ENCODE measurements at regions not wholly inside any gene's neighbourhood (a gene's known extent, or its start where the extent isn't known, plus 50 kb on each side); places are given as distances from the start of the nearest gene placed in this dataset.

- Mint-ChIP-seq H3K27me3 (ENCODE audit: low read depth) (no peaks in the 10 kb centered on the region), H3K4me1 (no peaks in the 10 kb centered on the region), H3K4me3 (no peak overlapping the region), H3K9me3 (peaks cover 4% of the 10 kb centered on the region; the same call in 1 of the 2 replicates), H3K36me3 (no peaks in the 10 kb centered on the region), H3K27ac (no peak overlapping the region)
- TF ChIP-seq, protein P1, sequence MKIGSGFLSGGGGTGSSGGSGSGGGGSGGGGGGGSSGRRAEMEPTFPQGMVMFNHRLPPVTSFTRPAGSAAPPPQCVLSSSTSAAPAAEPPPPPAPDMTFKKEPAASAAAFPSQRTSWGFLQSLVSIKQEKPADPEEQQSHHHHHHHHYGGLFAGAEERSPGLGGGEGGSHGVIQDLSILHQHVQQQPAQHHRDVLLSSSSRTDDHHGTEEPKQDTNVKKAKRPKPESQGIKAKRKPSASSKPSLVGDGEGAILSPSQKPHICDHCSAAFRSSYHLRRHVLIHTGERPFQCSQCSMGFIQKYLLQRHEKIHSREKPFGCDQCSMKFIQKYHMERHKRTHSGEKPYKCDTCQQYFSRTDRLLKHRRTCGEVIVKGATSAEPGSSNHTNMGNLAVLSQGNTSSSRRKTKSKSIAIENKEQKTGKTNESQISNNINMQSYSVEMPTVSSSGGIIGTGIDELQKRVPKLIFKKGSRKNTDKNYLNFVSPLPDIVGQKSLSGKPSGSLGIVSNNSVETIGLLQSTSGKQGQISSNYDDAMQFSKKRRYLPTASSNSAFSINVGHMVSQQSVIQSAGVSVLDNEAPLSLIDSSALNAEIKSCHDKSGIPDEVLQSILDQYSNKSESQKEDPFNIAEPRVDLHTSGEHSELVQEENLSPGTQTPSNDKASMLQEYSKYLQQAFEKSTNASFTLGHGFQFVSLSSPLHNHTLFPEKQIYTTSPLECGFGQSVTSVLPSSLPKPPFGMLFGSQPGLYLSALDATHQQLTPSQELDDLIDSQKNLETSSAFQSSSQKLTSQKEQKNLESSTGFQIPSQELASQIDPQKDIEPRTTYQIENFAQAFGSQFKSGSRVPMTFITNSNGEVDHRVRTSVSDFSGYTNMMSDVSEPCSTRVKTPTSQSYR (CRISPR knock-in tag; IDR thresholded peaks at IDR 0.05) = no peak
- TF ChIP-seq, protein P2, sequence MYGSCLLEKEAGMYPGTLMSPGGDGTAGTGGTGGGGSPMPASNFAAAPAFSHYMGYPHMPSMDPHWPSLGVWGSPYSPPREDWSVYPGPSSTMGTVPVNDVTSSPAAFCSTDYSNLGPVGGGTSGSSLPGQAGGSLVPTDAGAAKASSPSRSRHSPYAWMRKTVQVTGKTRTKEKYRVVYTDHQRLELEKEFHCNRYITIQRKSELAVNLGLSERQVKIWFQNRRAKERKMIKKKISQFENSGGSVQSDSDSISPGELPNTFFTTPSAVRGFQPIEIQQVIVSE (CRISPR knock-in tag; IDR thresholded peaks at IDR 0.05; ENCODE audit: borderline replicate concordance) = no peak
- TF ChIP-seq ZNF317 (CRISPR knock-in tag; IDR thresholded peaks at IDR 0.05; ENCODE audit: borderline replicate concordance, low read depth) (no peak), MAX (CRISPR knock-in tag; IDR thresholded peaks at IDR 0.05) (no peak), CREB1 (CRISPR knock-in tag; IDR thresholded peaks at IDR 0.05) (no peak), CBFB (CRISPR knock-in tag; IDR thresholded peaks at IDR 0.05; ENCODE audit: low read depth) (no peak), TEAD4 (CRISPR knock-in tag; IDR thresholded peaks at IDR 0.05) (no peak), ZNF423 (CRISPR knock-in tag; IDR thresholded peaks at IDR 0.05) (no peak), ZNF396 (CRISPR knock-in tag; IDR thresholded peaks at IDR 0.05; ENCODE audit: borderline replicate concordance) (no peak), ZNF263 (CRISPR knock-in tag; IDR thresholded peaks at IDR 0.05; ENCODE audit: low read depth) (no peak), NR2C2 (CRISPR knock-in tag; IDR thresholded peaks at IDR 0.05) (no peak), JUN (CRISPR knock-in tag; IDR thresholded peaks at IDR 0.05) (no peak), FOXP1 (CRISPR knock-in tag; IDR thresholded peaks at IDR 0.05; ENCODE audit: borderline replicate concordance) (no peak), E2F4 (CRISPR knock-in tag; IDR thresholded peaks at IDR 0.05; ENCODE audit: borderline replicate concordance, low read depth) (no peak), FOXK1 (CRISPR knock-in tag; IDR thresholded peaks at IDR 0.05) (no peak)
- TF ChIP-seq, protein P3, sequence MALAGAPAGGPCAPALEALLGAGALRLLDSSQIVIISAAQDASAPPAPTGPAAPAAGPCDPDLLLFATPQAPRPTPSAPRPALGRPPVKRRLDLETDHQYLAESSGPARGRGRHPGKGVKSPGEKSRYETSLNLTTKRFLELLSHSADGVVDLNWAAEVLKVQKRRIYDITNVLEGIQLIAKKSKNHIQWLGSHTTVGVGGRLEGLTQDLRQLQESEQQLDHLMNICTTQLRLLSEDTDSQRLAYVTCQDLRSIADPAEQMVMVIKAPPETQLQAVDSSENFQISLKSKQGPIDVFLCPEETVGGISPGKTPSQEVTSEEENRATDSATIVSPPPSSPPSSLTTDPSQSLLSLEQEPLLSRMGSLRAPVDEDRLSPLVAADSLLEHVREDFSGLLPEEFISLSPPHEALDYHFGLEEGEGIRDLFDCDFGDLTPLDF (CRISPR knock-in tag; IDR thresholded peaks at IDR 0.05) = no peak
- TF ChIP-seq, protein P4, sequence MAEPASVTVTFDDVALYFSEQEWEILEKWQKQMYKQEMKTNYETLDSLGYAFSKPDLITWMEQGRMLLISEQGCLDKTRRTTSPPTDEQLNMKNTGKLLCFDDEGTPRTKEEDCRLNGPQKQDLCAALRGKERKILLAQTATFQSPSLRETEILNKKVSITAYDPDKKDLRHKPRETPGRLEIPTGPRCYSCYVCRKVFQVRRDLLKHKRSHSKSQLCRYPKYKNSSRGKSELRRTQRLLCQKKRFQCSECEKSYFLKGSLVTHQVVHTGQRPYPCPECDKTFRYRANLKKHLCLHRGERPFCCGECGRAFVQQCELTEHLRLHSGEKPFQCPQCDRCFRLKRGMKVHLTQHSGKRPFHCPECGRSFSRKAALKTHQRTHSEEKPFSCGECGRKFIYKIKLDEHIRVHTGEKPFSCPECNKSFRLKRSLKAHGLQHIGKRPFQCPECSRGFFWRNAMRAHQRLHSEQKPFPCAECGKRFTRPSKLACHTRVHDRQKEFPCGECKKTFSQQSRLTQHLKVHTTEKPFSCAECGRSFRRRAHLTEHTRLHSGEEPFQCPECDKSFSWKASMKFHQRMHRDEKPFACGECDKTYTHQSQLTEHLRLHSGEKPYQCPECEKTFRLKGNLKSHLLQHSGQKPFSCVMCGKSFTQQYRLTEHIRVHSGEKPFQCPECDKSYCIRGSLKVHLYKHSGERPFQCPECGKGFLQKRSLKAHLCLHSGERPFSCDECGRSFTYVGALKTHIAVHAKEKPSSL (CRISPR knock-in tag; conservative IDR thresholded peaks at IDR 0.05) = no peak
- TF ChIP-seq, protein P5, sequence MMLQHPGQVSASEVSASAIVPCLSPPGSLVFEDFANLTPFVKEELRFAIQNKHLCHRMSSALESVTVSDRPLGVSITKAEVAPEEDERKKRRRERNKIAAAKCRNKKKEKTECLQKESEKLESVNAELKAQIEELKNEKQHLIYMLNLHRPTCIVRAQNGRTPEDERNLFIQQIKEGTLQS (CRISPR knock-in tag; conservative IDR thresholded peaks at IDR 0.05) = no peak
- TF ChIP-seq, protein P6, sequence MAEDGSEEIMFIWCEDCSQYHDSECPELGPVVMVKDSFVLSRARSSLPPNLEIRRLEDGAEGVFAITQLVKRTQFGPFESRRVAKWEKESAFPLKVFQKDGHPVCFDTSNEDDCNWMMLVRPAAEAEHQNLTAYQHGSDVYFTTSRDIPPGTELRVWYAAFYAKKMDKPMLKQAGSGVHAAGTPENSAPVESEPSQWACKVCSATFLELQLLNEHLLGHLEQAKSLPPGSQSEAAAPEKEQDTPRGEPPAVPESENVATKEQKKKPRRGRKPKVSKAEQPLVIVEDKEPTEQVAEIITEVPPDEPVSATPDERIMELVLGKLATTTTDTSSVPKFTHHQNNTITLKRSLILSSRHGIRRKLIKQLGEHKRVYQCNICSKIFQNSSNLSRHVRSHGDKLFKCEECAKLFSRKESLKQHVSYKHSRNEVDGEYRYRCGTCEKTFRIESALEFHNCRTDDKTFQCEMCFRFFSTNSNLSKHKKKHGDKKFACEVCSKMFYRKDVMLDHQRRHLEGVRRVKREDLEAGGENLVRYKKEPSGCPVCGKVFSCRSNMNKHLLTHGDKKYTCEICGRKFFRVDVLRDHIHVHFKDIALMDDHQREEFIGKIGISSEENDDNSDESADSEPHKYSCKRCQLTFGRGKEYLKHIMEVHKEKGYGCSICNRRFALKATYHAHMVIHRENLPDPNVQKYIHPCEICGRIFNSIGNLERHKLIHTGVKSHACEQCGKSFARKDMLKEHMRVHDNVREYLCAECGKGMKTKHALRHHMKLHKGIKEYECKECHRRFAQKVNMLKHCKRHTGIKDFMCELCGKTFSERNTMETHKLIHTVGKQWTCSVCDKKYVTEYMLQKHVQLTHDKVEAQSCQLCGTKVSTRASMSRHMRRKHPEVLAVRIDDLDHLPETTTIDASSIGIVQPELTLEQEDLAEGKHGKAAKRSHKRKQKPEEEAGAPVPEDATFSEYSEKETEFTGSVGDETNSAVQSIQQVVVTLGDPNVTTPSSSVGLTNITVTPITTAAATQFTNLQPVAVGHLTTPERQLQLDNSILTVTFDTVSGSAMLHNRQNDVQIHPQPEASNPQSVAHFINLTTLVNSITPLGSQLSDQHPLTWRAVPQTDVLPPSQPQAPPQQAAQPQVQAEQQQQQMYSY (CRISPR knock-in tag; IDR thresholded peaks at IDR 0.05) = no peak
- no peak for ATAC-seq
- CTCF ChIA-PET = no interaction called here
- POLR2A ChIA-PET = no interaction called here
- DNase-seq (ENCODE audit: low spot score) = no peak
Measured at GRCh38 chr3:153539263-153539662, 377.2 kb downstream of the RAP2B start.

Data from WTC11 (cell line).